ENCODE measurements at regions not wholly inside any gene's neighbourhood (a gene's known extent, or its start where the extent isn't known, plus 50 kb on each side); places are given as distances from the start of the nearest gene placed in this dataset.

- ChIA-PET POLR2A (ENCODE audit: partially characterized antibody) (no interaction called here), CTCF (ENCODE audit: partially characterized antibody) (no interaction called here)
- no peak overlapping the region for H2AK5ac ChIP-seq (ENCODE audit: low read depth, low read length)
- H3K9ac ChIP-seq (replicated peaks in 1 of 4; ENCODE audit: extremely low read depth in 1 of 4, low read depth in 3 of 4, low read length in 3 of 4) = no peak overlapping the region
- H2BK120ac ChIP-seq (replicated peaks; ENCODE audit: low read depth, low read length) = no peak overlapping the region
- no peak overlapping the region for H3K23ac ChIP-seq (ENCODE audit: insufficient read length)
- DNase-seq (ENCODE audit: low read depth in 1 of 2, low spot score in 2 of 2) = no peak
- no peak overlapping the region for H3K14ac ChIP-seq (ENCODE audit: insufficient read length)
- no peak overlapping the region for H3K4ac ChIP-seq (replicated peaks; ENCODE audit: insufficient read length, low read depth, low read length)
- H2AFZ ChIP-seq (ENCODE audit: low read length) = no peak overlapping the region
- no peaks in the 10 kb centered on the region for H3K79me1 ChIP-seq (ENCODE audit: low read depth, low read length)
- no peak for FAIRE-seq
- no peak overlapping the region for H3K56ac ChIP-seq (replicated peaks; ENCODE audit: insufficient read length, low read depth, low read length)
- H3K79me2 ChIP-seq (ENCODE audit: control insufficient read depth in 1 of 2, insufficient read depth in 2 of 2, low read length in 2 of 2) = no peaks in the 10 kb centered on the region
- H4K8ac ChIP-seq (ENCODE audit: extremely low read depth, insufficient read depth, low read length) = no peak overlapping the region
- no peaks in the 10 kb centered on the region for H4K20me1 ChIP-seq (replicated peaks in 1 of 2; ENCODE audit: control insufficient read depth in 1 of 2, insufficient read depth in 2 of 2, low read length in 2 of 2)
- H3K27ac ChIP-seq (ENCODE audit: low read depth, low read length) = no peak overlapping the region
- H3K23me2 ChIP-seq (ENCODE audit: low read depth, low read length) = no peaks in the 10 kb centered on the region
- no peak overlapping the region for H2BK5ac ChIP-seq (ENCODE audit: low read depth, low read length)
- no peak overlapping the region for H4K91ac ChIP-seq (replicated peaks; ENCODE audit: insufficient read length, low read length)
- no peak overlapping the region for H3K4me2 ChIP-seq (ENCODE audit: insufficient read depth in 1 of 2, low read depth in 2 of 2, low read length in 2 of 2)
- no peaks in the 10 kb centered on the region for H3K4me1 ChIP-seq (replicated peaks in 1 of 4; ENCODE audit: control insufficient read depth in 3 of 4, insufficient read depth in 4 of 4, low read length in 3 of 4)
- H4K5ac ChIP-seq (ENCODE audit: insufficient read length, low read depth, low read length) = no peak overlapping the region
- no peak overlapping the region for H2BK20ac ChIP-seq (ENCODE audit: low read length)
- no peak overlapping the region for H3K4me3 ChIP-seq (ENCODE audit: extremely low read depth in 1 of 4, insufficient read depth in 2 of 4, low read depth in 3 of 4, low read length in 4 of 4)
- no peak overlapping the region for H3K18ac ChIP-seq (ENCODE audit: extremely low read depth, low read length)
- H2BK12ac ChIP-seq (ENCODE audit: low read depth, low read length) = no peak overlapping the region
- no peaks in the 10 kb centered on the region for H3K9me3 ChIP-seq (ENCODE audit: insufficient read depth in 2 of 2, low read depth in 1 of 2, low read length in 1 of 2)
- no peaks in the 10 kb centered on the region for H3K27me3 ChIP-seq (replicated peaks in 1 of 4; ENCODE audit: control insufficient read depth in 3 of 4, extremely low read depth in 1 of 4, insufficient read depth in 3 of 4, low read length in 3 of 4)
- H2BK15ac ChIP-seq (ENCODE audit: low read length) = no peak overlapping the region
- 81% methylated on average over 5 of the region's 5 CpGs; no CpG with 5 or more reads in 1 of the 2 experiments for WGBS, 2 experiments (ENCODE audit: extremely low coverage in 1 of 2, insufficient coverage in 1 of 2, insufficient read length in 1 of 2, insufficient replicate concordance in 2 of 2, low coverage in 1 of 2, low lambda C conversion rate in 2 of 2, missing lambda C conversion rate in 1 of 2)
- no peaks in the 10 kb centered on the region for H3K36me3 ChIP-seq (ENCODE audit: control insufficient read depth in 2 of 4, insufficient read depth in 4 of 4, low read length in 3 of 4)
- TF ChIP-seq POLR2AphosphoS5 (IDR thresholded peaks at IDR 0.05; ENCODE audit: low read depth, low read length) = no peak
- TF ChIP-seq SRF (IDR thresholded peaks at IDR 0.05; ENCODE audit: low read depth, low read length) = no peak
- no peak for TF ChIP-seq RAD21 (IDR thresholded peaks at IDR 0.05 in 1 of 2, conservative IDR thresholded peaks at IDR 0.05 in 1 of 2; ENCODE audit: low read depth in 2 of 2, low read length in 2 of 2)
- TF ChIP-seq KDM1A (IDR thresholded peaks at IDR 0.05; ENCODE audit: borderline replicate concordance, low read length) = no peak
- no peak for TF ChIP-seq CEBPB (IDR thresholded peaks at IDR 0.05; ENCODE audit: low read depth, low read length)
- TF ChIP-seq CBX5 (IDR thresholded peaks at IDR 0.05; ENCODE audit: low read depth, low read length) = no peak
- TF ChIP-seq SAP30 (IDR thresholded peaks at IDR 0.05; ENCODE audit: insufficient read depth, insufficient replicate concordance, low read length) = no peak
- no peak for TF ChIP-seq RFX5 (IDR thresholded peaks at IDR 0.05; ENCODE audit: borderline replicate concordance, low read depth, low read length)
- no peak for TF ChIP-seq JUN (IDR thresholded peaks at IDR 0.05; ENCODE audit: low read depth, low read length)
- no peak for TF ChIP-seq MAFK (IDR thresholded peaks at IDR 0.05; ENCODE audit: low read depth, low read length)
- TF ChIP-seq MAX (IDR thresholded peaks at IDR 0.05) = no peak
- TF ChIP-seq PHF8 (conservative IDR thresholded peaks at IDR 0.05; ENCODE audit: low read depth, low read length) = no peak
Observed at GRCh38 chr15:45980366-45980765, 345.5 kb downstream of the SQOR start.

Data from H1 (cell line).